ENCODE measurements at regions not wholly inside any gene's neighbourhood (a gene's known extent, or its start where the extent isn't known, plus 50 kb on each side); places are given as distances from the start of the nearest gene placed in this dataset.
A peak's percentile ranks its signal among the peaks of the same experiment; 100 is the strongest.

DNA sequence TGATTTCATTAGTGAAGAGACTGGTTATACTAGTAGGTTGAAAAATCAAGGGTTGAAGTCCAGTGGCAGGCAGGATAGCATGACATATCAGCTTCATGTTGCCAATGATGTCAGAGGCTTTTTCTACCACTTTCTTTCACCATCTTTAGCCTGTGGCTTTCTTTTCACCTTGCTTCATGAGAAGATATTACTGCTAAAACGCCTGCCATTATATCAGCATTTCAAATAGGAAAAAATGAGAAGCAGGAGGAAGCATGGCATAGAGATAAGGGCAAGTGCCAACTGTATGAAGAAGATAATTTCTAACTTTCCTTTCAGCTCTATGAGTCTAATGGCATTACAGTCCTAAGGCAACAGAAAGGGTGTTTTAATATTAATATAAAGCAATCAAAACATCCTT, 270.2 kb upstream of the SYT4 start:
- no peak for ATAC-seq (replicated peaks)
- Mint-ChIP-seq H3K36me3 (ENCODE audit: insufficient read depth) (no peaks in the 10 kb centered on the region), H3K27ac (no peak overlapping the region), H3K9me3 (peaks cover 7 to 17% of the 10 kb centered on the region in 2 donors), H3K4me1 (ENCODE audit: low read depth in 2 of 2) (no peaks in the 10 kb centered on the region), H3K27me3 (no peaks in the 10 kb centered on the region), H3K4me3 (no peak overlapping the region)
- no peak for DNase-seq

DNA sequence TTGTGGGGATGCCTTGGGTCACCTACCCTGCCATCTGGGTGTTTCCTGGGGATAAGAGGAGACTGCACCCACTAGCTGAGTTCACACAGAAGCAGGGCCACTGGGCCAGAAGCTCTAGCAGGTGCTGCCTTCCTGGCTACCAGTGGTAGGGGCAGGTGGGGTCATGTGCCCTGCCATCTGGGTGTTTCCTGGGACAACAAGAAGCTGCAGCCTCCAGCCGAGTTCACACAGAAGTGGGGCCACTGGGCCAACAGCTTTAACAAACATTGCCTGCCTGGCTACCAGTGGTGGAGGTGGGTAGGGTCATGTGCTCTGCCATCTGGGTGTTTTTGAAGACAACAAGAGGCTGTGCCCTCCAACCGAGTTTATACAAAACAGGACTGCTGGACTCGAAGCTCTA, 282.2 kb upstream of the SYT4 start:
- Mint-ChIP-seq H3K36me3 (ENCODE audit: insufficient read depth) (no peaks in the 10 kb centered on the region), H3K27ac (no peak overlapping the region), H3K27me3 (no peaks in the 10 kb centered on the region), H3K4me1 (ENCODE audit: low read depth in 2 of 2) (no peaks in the 10 kb centered on the region), H3K9me3 (peaks cover 7 to 8% of the 10 kb centered on the region in 2 donors), H3K4me3 (no peak overlapping the region)
- DNase-seq: no peak
- no peak for ATAC-seq (replicated peaks)

DNA sequence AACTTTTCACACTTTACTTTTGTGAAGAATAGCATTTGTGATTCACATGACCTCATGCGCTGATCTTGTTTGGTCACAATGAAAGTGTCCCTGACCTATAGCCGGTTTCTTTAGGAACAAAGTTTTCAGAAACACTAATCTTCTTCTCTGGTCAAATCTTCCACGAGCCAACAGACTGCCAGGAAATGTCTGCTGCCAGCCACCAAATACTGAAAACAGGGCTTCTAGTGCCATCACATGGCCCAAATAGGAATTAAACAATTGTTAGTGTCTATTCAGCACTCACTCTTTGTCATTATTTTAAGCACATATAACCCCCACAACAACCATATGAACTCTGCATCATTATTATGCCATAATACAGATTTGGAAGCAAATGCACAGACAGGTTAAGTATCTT, 286.5 kb upstream of the SYT4 start:
- no peaks in the 10 kb centered on the region for H3K27me3 Mint-ChIP-seq
- H3K4me1 Mint-ChIP-seq (ENCODE audit: low read depth in 2 of 2): no peaks in the 10 kb centered on the region
- H3K27ac Mint-ChIP-seq: no peak overlapping the region
- H3K9me3 Mint-ChIP-seq: peaks cover 0 to 2% of the 10 kb centered on the region in 2 donors
- H3K4me3 Mint-ChIP-seq: no peak overlapping the region
- H3K36me3 Mint-ChIP-seq (ENCODE audit: insufficient read depth): no peaks in the 10 kb centered on the region
- ATAC-seq (replicated peaks) (no peak), DNase-seq (no peak)

DNA sequence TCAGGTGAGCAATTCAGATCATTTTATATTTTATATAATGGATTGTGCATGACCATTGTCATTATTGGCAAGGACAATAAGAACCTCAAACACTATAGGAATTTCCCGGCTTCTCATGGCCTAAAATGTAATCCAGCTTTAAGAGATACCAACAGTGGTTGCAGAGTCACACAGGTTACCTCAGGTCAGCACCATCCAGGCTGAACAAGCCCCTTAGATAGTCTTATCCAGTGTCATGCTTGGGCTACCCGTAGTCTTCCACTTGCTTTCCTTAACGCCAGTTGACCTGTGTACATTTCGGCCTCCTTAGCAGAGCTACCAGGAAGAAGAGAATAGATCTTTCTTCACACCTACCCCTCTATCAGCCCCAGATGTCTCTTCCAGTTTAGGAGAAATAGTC, 293.3 kb upstream of the SYT4 start:
- Mint-ChIP-seq H3K4me1 (ENCODE audit: low read depth in 2 of 2) (no peaks in the 10 kb centered on the region), H3K27ac (no peak overlapping the region), H3K9me3 (no peaks in the 10 kb centered on the region), H3K4me3 (no peak overlapping the region), H3K27me3 (no peaks in the 10 kb centered on the region), H3K36me3 (ENCODE audit: insufficient read depth) (no peaks in the 10 kb centered on the region)
- DNase-seq: no peak
- no peak for ATAC-seq (replicated peaks)

DNA sequence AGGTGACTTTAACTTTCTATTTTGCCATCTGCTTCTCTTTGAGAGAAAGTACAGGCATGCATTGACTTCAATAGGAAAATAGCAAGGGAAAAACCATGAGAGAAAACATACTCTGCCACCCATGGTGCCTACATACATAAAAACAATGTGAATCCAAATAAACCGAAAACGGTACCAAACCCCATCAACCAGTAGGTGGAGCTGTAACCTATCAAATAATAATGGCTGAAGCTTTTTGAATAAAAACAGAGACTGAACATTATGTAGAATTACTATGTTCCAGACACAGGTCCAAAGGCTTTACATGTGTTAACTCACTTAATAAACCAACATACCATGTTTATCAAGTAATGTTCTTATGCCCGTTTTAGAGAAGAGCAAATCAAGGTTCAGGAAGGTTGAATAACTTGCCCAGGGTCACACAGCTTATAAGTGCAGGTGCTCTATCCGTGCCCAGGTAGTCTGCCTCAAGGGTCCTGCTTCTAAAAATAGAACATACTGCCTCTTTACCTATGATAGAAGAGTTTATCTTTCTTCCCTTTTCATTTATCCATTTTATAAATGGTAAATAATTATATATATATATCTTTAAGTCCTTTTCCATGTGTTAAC, 293.9 kb upstream of the SYT4 start:
- no peaks in the 10 kb centered on the region for H3K4me1 Mint-ChIP-seq (ENCODE audit: low read depth in 2 of 2)
- no peak for ATAC-seq (replicated peaks)
- DNase-seq: peak in 1 of 3 experiments; percentile 4

DNA sequence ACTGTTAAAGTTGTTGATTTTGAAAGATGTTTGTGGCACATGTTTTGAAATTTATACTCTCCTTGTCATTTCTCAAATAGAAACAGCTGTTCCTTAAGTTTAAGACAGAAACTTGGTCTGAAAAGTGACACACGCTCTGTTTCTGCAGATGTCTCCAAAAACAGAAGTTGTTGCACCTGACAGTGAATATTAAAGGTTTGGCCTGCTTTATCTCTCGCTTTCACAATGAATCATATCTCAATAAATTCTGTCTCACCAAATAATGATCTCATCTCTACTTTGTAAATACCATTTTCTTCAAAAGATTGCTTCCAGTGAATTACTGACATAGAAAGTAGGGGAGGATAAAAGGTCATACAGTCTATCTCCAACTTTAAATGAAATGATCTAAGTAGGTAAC, 294.9 kb upstream of the SYT4 start:
- Mint-ChIP-seq H3K36me3 (ENCODE audit: insufficient read depth) (no peaks in the 10 kb centered on the region), H3K27ac (no peak overlapping the region), H3K4me3 (no peak overlapping the region), H3K9me3 (no peaks in the 10 kb centered on the region), H3K27me3 (no peaks in the 10 kb centered on the region), H3K4me1 (ENCODE audit: low read depth in 2 of 2) (no peaks in the 10 kb centered on the region)
- ATAC-seq (replicated peaks): no peak
- DNase-seq: no peak

More for the DNA sequence above, 293.9 kb upstream of the SYT4 start:
- no peaks in the 10 kb centered on the region for H3K27me3 Mint-ChIP-seq
- H3K4me3 Mint-ChIP-seq: no peak overlapping the region
- H3K9me3 Mint-ChIP-seq: no peaks in the 10 kb centered on the region
- no peaks in the 10 kb centered on the region for H3K36me3 Mint-ChIP-seq (ENCODE audit: insufficient read depth)
- no peak overlapping the region for H3K27ac Mint-ChIP-seq

DNA sequence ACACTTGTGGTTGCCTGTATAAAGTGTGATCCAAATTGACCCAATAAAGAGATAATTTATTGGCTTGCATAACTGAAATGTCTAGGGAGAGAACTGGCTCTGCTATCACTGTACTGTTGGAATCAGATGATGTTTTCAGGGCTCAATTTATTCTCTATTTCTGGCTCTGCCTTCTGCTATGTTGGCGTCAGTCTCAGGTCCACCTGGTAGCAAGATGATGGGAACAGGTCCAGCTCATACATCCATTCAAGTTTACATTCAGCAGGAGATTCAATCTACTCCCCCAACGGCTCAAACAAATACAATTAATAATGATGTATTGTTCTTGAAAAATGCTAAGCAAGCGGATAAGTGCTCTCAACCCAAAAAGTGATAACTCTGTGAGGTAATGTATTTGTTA, 297.7 kb upstream of the SYT4 start:
- no peaks in the 10 kb centered on the region for H3K9me3 Mint-ChIP-seq
- no peaks in the 10 kb centered on the region for H3K4me1 Mint-ChIP-seq (ENCODE audit: low read depth in 2 of 2)
- H3K27me3 Mint-ChIP-seq: no peaks in the 10 kb centered on the region
- ATAC-seq (replicated peaks) (no peak), DNase-seq (no peak)
- H3K4me3 Mint-ChIP-seq: no peak overlapping the region
- H3K36me3 Mint-ChIP-seq (ENCODE audit: insufficient read depth): no peaks in the 10 kb centered on the region
- H3K27ac Mint-ChIP-seq: no peak overlapping the region

DNA sequence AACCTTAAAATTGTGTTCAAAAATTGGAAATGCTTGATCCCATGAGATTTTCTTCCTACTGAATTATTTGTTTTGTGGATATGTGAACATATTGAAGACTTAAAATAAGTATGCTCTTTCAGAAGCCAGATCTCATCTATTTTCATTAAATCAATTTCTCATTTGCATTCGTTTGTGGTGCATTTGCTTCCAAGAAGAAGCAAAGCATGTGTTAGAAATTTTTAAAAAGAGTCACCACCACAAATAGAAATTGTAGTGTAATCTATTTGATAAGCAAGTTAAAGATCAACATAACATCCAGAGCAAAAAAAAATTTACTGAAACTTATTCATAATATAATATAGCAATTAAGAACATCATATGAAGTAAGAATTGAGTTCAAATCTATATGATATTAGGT, 300.9 kb upstream of the SYT4 start:
- no peaks in the 10 kb centered on the region for H3K36me3 Mint-ChIP-seq (ENCODE audit: insufficient read depth)
- ATAC-seq (replicated peaks): no peak
- no peaks in the 10 kb centered on the region for H3K9me3 Mint-ChIP-seq

DNA sequence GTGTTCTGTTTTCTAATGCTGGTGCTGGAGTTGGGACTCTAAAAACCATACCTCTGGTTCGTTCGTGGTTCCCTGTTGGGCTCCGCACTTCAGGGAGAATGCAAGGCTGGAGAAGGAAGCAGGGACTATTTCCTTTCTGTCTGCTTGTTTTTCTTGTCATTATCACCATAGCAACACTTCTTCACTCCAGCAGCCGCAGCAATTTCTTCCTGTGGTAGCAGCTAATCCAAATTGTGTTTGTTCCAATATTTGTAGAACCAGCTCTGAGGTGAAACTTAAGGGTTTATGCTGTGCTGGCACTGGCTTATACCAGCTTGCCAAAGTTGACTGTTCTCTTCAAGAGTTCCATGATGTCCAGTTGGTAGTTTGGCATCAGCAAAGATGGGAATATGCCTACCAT, 301.4 kb upstream of the SYT4 start:
- no peak overlapping the region for H3K27ac Mint-ChIP-seq
- no peaks in the 10 kb centered on the region for H3K9me3 Mint-ChIP-seq
- no peaks in the 10 kb centered on the region for H3K4me1 Mint-ChIP-seq (ENCODE audit: low read depth in 2 of 2)
- no peak for ATAC-seq (replicated peaks)
- H3K4me3 Mint-ChIP-seq: no peak overlapping the region
- H3K27me3 Mint-ChIP-seq: no peaks in the 10 kb centered on the region
- no peak for DNase-seq
- no peaks in the 10 kb centered on the region for H3K36me3 Mint-ChIP-seq (ENCODE audit: insufficient read depth)

More for the DNA sequence above, 300.9 kb upstream of the SYT4 start:
- Mint-ChIP-seq H3K27ac (no peak overlapping the region), H3K4me3 (no peak overlapping the region), H3K27me3 (no peaks in the 10 kb centered on the region), H3K4me1 (ENCODE audit: low read depth in 2 of 2) (no peaks in the 10 kb centered on the region)
- DNase-seq: no peak

DNA sequence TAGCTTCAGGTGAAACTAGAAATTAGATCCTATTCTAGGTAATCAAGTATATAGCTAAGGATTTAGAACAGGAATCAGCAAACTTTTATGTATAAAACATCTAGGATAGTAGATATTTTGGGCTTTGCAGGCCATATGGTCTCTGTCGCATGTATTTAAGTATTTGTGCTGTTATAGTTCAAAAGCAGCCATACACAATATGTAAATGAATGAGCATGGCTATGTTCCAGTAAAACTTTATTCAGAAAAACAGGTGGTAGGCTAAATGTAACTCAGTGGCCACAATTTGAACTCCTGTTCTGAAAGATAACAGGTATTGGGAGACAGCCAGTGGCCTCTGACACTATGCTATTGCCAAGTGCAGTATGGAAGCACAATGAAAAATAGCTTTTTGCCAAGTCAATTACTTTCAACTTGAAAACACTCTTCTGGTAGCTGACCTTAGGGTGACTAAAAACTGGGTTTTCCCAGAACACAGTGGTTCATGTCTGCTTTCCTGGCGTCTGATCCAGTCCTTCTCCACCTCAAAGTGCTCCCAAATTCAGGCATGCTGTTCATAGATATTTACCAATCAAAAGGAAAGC, 304.7 kb upstream of the SYT4 start:
- Mint-ChIP-seq H3K4me1 (ENCODE audit: low read depth in 2 of 2) (no peaks in the 10 kb centered on the region), H3K27me3 (no peaks in the 10 kb centered on the region)
- ATAC-seq (replicated peaks): no peak

DNA sequence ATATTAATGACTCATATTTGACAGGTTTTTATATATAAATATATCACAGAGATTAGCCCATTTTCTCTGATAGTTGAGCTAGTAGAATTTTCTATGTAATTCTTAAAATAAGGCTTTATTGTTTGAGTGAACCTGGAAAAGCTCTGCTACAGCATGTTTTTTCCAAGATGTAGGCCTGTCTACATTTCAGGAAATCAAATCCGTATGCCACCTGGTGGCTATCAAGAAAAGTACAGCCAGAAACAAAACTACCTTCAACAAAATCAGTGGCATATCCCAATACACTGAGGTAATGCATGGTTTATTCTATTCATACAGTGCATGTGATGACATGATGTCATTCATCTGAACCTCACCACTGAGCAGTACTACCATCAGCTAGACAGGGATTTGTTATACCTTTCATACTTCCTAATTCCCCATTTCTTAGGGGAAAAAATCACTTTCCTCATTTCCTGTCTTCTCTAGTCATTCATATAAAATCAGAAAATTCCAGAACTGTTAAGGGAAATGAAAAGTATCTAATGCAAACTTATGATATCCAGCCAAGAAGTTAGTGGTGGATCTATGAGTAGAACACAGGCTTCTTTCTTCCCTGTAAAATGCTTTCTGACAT, 310.4 kb upstream of the SYT4 start:
- H3K9me3 Mint-ChIP-seq: no peaks in the 10 kb centered on the region
- H3K4me3 Mint-ChIP-seq: no peak overlapping the region
- H3K27ac Mint-ChIP-seq: no peak overlapping the region
- no peak for ATAC-seq (replicated peaks)
- H3K4me1 Mint-ChIP-seq (ENCODE audit: low read depth in 2 of 2): no peaks in the 10 kb centered on the region
- no peaks in the 10 kb centered on the region for H3K27me3 Mint-ChIP-seq
- H3K36me3 Mint-ChIP-seq (ENCODE audit: insufficient read depth): no peaks in the 10 kb centered on the region
- DNase-seq: no peak

More for the DNA sequence above, 304.7 kb upstream of the SYT4 start:
- no peak overlapping the region for H3K27ac Mint-ChIP-seq
- no peak for DNase-seq
- no peaks in the 10 kb centered on the region for H3K36me3 Mint-ChIP-seq (ENCODE audit: insufficient read depth)
- no peak overlapping the region for H3K4me3 Mint-ChIP-seq
- no peaks in the 10 kb centered on the region for H3K9me3 Mint-ChIP-seq

DNA sequence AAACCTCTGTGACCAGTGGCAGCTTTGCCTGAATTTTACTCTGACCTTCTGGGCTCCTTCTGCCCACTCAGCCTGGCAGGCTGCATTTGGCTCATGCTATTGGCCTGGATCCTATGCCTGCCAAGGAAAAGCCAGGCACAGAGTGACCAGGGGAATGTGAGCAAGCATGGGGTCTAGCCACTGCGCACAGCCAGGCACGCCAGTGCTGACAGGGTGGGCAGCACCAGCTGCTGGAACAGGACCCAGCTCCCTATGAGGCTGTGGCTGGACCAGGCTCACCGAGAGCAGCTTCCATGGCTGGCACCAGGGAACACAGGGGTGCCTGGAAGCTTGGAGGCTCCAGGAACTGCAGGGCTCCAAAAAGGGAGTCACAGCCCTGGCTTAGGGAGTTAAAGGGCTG, 311.5 kb upstream of the SYT4 start:
- ATAC-seq (replicated peaks): no peak
- H3K36me3 Mint-ChIP-seq (ENCODE audit: insufficient read depth): no peaks in the 10 kb centered on the region
- no peak overlapping the region for H3K4me3 Mint-ChIP-seq
- no peaks in the 10 kb centered on the region for H3K9me3 Mint-ChIP-seq
- no peak overlapping the region for H3K27ac Mint-ChIP-seq
- no peaks in the 10 kb centered on the region for H3K4me1 Mint-ChIP-seq (ENCODE audit: low read depth in 2 of 2)
- no peak for DNase-seq
- H3K27me3 Mint-ChIP-seq: no peaks in the 10 kb centered on the region

DNA sequence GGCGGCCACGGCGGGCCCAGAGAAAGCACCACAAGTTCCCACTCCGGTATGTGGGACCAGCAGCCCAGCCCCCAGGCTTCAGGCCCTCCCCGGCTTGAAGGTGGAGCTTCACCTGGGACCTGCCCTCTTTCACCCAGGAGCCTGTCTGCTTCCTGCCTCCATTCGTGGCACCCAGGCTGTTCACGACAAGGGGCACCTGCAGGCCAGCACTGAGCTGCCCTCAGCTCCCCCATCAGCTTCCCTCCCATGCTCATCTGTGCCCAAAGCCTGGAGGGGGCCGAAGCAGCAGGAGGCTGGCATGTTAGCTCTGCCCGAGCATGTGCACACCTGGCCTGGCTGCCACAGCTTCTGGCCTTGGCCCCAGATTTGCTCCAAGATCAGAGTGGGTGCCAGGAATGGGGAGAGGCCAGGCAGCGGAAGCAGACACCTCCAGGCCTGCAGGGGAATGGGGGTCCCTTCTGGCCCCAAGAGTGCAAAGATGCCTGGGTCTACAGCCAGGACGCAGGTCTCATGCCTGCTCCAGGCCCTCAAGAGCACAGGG, 312.4 kb upstream of the SYT4 start:
- ATAC-seq (replicated peaks) (no peak), DNase-seq (no peak)
- H3K27ac Mint-ChIP-seq: no peak overlapping the region
- no peaks in the 10 kb centered on the region for H3K9me3 Mint-ChIP-seq
- no peaks in the 10 kb centered on the region for H3K27me3 Mint-ChIP-seq
- no peaks in the 10 kb centered on the region for H3K36me3 Mint-ChIP-seq (ENCODE audit: insufficient read depth)
- H3K4me1 Mint-ChIP-seq (ENCODE audit: low read depth in 2 of 2): no peaks in the 10 kb centered on the region
- no peak overlapping the region for H3K4me3 Mint-ChIP-seq

DNA sequence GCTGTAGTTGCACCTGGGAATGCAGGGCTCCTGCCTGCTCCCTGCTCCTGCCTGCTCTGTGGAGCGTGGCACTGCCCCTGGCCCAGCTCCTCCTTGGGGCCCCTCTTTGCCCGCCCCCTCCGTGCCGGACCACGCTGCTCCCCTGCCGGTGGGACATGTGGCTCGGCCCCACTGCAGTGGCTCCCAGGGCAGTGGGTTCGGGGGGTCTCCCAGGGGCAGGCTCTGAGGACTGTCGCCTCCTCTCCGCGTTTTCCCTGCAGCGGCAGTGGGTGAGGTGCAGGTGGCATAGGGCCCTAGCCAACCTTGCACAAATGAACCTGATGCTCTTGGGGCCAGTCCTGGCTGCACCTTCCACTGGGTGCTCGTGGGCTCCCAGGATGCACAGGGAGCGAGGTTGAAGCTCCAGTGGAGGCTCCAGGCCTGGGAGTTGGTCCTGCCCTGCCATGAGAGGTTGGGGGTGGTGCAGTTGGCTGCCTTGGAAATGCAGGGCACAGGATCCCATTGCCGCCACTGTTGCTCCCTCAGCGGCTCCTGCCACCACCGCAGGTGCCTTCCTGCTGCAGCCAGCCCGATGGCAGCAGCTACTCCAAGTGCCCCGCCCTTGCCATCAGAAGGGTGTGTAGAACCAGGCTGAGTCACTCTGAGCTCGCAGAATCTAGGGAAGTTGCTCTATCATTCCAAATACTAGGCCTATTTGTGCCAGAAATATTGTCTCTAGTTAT, 313.1 kb upstream of the SYT4 start:
- H3K9me3 Mint-ChIP-seq: no peaks in the 10 kb centered on the region
- ATAC-seq (replicated peaks): no peak

More for the DNA sequence above, 313.1 kb upstream of the SYT4 start:
- DNase-seq: no peak
- H3K4me1 Mint-ChIP-seq (ENCODE audit: low read depth in 2 of 2): no peaks in the 10 kb centered on the region
- H3K4me3 Mint-ChIP-seq: no peak overlapping the region
- H3K36me3 Mint-ChIP-seq (ENCODE audit: insufficient read depth): no peaks in the 10 kb centered on the region
- H3K27me3 Mint-ChIP-seq: no peaks in the 10 kb centered on the region
- no peak overlapping the region for H3K27ac Mint-ChIP-seq
